VCaP (cell line): ENCODE measurements at regions not wholly inside any gene's neighbourhood (a gene's known extent, or its start where the extent isn't known, plus 50 kb on each side); places are given as distances from the start of the nearest gene placed in this dataset.

Experiments
- H3K27ac ChIP-seq: fragments of 450-650 bp; 2 replicates; pipeline ENCODE4 v1.5.1; 2017
- CTCF ChIP-seq: fragments of 450-650 bp; conservative IDR thresholded peaks from 2 replicates; pipeline ENCODE4 v1.5.1; 2017; ENCODE audit warnings: mild to moderate bottlenecking, moderate library complexity

GRCh38 chr2:58895857-58896256, 654.7 kb upstream of the FANCL start:
- TF ChIP-seq CTCF: no peak
- H3K27ac ChIP-seq: no peak overlapping the region

GRCh38 chr2:58893656-58894351, 652.7 kb upstream of the FANCL start:
- TF ChIP-seq CTCF: no peak
- H3K27ac ChIP-seq: no peak overlapping the region

- no peak overlapping the region for H3K27ac ChIP-seq
- no peak for TF ChIP-seq CTCF
These were observed 650.8 kb upstream of the FANCL start for GRCh38 chr2:58891828-58892377.

GRCh38 chr2:58890865-58891525, 649.9 kb upstream of the FANCL start:
- peak; percentile 20; the same call in 1 of the 2 replicates for TF ChIP-seq CTCF
- H3K27ac ChIP-seq: no peak overlapping the region

- no peak overlapping the region for H3K27ac ChIP-seq
- TF ChIP-seq CTCF: no peak
These were observed 644.9 kb upstream of the FANCL start for GRCh38 chr2:58886009-58886408.

- no peak overlapping the region for H3K27ac ChIP-seq
- TF ChIP-seq CTCF: no peak
These were observed 638.7 kb upstream of the FANCL start for GRCh38 chr2:58879834-58880233.

- no peak overlapping the region for H3K27ac ChIP-seq
- TF ChIP-seq CTCF: no peak
These were observed 637.7 kb upstream of the FANCL start for GRCh38 chr2:58878778-58879177.
